HK-2 (cell line): ENCODE measurements at regions not wholly inside any gene's neighbourhood (a gene's known extent, or its start where the extent isn't known, plus 50 kb on each side); places are given as distances from the start of the nearest gene placed in this dataset.
"Not testable (repeated sequence)": the region's sequence is repeated elsewhere in the genome, so short reads cannot be mapped to it uniquely, and the experiment has no call there.

ENCODE experiments used
- DNase-seq: peaks from one replicate; pipeline ENCODE4 v3.0.0-alpha.2; 2018; ENCODE audit not compliant: unreplicated experiment

DNA sequence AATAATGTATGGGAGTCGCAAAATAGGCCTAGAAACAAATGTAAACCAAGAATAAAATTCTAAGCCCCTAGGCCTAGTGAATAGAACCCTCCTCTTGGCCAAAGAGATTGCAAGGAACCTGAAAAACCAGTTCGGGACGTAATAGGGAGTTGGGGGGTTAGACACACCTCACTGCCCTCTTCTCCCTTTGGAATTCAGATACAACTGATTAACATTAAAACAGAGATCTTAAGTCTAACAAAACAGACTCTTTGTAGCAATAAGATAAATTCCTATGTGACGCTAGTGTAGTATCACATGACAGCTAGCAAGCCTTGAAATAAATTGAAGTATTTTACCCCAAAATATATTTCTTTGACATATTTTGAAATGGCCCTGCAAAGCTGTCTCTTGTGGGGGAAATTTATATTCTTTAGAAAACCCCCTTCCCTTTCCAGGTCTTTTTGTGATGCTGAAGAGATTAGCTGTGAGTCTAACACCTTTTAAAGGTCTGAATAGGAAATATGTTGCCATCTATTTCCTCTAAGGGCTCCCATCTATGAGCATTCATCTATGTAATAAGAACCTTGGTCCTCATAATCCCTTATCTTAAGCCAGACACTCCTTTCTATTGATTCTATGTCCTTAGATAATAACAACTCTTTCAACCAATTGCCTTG is 623.4 kb upstream of the NRG3 start:
- DNase-seq = no peak

GRCh38 chr10:81264991-81265390 is 610.0 kb upstream of the NRG3 start:
- not testable (repeated sequence) for DNase-seq

DNA sequence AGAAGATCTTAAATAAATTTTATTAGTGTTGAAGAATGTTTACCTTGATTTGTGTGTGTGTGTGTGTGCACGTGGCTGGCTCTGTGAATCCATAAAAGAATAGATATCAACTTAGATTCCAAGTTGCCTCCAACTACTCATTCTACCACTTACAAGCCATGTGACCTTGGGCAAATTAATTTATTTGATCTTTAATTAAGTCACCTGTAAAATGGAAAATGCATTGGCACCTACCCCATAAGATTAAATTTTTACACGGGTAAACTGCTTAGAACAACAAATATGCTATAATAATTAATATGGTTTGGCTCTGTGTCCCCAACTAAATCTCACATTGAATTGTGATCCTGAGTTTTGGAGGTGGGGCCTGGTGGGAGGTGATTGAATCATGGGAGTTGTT is 604.9 kb upstream of the NRG3 start:
- no peak for DNase-seq

- no peak for DNase-seq
Observed at GRCh38 chr10:81280497-81281479, 594.2 kb upstream of the NRG3 start.

DNA sequence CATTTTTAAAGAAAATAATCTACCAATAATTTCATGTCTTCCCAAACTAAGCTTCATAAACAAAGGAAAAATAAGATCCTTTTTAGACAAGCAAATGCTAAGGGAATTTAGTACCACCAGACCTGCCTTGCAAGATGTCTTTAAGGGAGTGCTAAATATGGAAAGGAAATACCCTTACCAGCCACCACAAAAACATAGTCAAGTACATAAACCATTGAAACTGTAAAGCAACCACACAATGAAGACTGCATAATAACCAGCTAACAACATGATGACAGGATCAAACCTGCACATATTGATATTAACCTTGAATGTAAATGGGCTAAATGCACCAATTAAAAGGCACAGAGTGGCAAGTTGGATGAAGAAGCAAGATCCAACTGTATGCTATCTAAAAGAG is 586.5 kb upstream of the NRG3 start:
- no peak for DNase-seq

DNA sequence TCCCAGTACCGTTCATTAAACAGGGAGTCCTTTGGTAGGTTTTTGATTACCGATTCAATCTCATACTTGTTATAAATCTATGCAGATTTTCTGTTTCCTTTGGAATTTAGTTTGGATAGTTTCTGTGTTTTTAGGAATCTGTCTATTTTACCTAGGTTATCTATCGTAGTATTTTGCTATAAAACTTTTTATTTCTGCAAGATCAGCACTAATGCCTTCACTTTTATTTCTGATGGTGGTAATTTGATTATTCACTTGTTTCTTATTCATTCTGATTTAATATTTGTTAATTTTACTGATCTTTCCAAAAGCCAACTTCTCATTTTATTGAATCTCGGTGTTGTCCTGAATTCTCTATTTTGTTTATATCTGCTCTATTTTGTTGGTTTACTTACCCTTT is 577.7 kb upstream of the NRG3 start:
- DNase-seq = no peak

DNA sequence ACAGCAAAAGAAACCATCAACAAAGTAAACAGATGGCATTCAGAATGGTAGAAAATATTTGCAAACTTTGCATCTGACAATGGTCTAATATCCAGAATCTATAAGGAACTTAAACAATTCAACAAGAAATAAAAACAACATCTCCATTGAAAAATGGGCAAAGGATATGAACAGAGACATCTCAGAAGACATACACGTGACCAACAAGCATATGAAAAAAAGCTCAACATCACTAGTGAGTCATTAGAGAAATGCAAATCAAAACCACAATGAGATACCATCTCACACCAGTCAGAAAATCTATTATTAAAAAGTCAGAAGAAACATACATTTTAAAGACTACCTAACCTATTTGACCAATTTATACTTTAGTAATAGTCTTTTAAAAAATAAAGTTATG is 571.3 kb upstream of the NRG3 start:
- DNase-seq = no peak

DNA sequence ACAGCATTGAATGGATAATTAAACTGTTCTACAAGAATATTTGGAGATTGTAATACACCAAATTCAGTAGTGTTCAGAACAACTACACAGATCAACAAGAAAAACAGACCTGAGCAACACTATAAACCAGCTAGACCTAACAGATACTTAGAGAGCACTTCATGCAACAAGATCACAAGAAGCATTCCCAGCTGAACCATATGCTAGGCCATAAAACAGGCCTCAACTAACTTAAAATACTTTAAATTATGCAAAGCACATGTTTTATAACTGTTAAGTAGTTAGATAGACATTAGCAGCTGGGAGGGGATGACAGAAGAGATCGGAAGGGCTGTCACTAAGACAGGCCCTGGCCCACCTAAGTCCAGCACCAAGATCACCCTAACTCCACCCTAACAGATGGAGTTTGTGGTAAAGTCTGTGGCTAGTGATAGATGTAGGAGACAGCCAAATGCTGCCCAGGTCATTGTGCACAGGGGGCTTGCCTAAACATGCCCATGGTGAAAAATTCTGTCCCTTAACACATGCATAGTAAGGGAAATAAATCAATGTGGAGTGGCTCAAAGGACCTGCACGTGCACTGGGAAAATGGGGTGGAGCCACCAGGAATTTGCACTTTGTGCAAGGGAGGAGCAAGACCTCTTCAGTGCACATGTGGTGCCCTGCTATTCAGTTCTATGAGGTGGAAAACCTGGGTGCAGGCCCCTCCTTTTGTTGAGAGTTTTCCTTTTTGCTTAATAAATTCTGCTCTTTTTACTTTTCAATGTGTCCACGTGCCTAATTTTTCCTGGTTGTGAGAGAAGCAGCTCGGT is 567.8 kb upstream of the NRG3 start:
- DNase-seq = no peak

- no peak for DNase-seq
Observed at GRCh38 chr10:81309041-81309552, 565.9 kb upstream of the NRG3 start.

DNA sequence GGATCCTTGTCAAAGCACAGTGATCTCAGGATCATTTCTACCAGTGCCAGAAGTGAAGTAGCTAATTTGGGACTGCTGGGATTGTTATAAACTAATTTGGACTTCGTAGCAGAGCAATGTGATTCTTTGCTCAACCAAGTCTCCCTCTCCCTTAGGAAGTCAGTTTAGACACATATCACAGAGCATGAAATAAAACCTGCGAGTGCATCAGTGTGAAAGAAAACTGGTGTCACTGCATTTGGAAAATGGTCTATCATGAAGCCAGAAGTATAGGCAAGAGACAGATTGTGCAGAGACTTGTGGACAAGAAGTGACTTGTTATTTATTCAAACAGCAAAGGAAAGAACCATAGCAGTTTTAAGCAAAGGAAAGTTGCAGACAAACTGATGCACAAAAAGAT is 560.5 kb upstream of the NRG3 start:
- no peak for DNase-seq

DNA sequence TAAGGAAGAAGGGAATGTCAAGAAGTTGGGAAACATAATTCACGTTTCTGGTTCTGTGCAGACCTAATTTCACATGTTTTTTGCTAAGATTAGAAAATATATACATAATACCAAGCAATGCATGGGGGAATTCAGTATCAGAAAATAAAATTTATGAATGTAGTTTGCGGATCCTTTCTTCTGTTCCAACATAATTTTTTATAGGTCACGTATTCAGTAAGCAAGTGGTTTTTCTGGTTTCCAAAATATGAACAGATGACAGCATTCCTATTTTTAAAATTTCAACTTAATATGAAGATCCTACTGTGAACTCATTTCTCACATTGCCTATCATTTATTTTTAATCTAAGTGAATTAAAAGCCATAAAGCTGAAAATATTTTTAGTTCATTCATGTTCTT is 560.0 kb upstream of the NRG3 start:
- no peak for DNase-seq

GRCh38 chr10:81348003-81348402 is 527.0 kb upstream of the NRG3 start:
- no peak for DNase-seq

DNA sequence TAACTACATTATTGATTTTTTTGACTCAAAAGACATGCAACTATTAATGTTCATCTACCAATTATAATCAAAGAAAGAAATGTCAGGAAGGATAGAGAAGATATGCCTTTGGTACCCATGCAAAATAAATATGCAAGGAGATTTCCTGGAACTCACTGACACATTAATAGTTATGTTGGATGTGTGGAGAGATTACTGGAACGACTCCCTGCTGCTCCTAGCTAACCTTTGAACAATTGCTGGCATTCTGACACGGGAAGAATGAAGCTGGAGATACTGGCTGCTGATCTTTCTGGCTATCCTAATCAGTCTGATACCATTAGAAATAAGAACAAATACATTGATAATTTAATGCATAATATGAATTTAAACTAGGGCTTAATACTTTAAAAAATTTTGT is 507.9 kb upstream of the NRG3 start:
- DNase-seq = no peak

DNA sequence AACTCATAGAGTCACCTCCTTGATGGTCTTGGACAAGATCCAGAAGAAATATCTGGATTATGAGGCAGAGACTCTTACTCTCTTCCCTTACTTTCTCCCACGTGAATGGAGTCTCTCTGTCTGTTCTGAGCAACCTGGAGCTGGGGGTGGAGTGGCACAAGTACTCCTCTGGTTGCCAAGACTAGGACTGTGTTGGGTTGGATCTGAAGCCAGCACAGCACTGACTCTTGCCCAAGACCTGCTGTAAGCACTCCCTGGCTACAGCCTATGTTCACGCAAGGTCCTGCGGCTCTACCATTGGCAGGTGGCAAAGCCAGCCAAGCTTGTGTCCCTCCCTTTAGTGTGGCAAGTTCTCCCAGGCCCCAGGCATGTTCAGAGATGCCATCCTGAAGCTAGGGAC is 488.2 kb upstream of the NRG3 start:
- DNase-seq = no peak

GRCh38 chr10:81403451-81403850 is 471.5 kb upstream of the NRG3 start:
- DNase-seq = no peak

- no peak for DNase-seq
Observed at GRCh38 chr10:81405399-81405798, 469.6 kb upstream of the NRG3 start.

DNA sequence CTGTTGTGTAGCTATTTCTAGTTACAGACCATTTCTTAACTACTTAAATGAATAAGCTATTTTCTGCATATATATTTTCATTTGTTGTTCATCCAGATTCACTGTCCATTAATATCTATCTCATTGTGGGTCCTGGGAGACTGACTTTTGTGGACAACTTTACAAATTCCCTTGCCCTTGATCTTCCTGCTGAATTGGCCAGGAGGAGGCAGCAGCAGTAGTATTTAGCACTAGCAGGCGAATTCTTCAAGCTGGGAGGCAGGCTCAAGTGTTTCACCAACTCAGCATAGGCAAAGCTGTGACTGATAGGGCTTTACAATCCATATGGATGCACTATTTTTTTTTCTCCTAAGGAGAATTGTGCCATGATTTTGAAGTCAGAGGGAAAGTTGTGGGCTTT is 461.0 kb upstream of the NRG3 start:
- peak; percentile 11 for DNase-seq

DNA sequence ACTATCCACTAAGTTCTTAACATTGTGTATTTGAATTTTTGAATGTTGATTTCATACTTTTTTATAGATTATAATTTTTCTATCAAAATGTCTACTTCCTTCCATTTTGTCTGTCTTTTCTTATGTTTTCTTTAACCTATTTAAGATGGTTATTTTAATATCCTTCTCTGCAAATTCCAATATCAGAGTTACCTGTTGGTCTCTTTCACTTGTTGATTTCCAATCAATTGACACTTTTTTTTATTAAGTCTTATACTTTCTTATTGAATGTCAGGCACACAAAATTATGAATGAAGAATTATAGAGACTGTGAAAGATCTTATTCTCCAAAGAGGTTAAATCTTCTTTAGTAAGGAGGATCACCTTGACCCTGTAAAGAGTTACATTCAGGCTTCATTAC is 448.3 kb upstream of the NRG3 start:
- DNase-seq = no peak

- no peak for DNase-seq
Observed at GRCh38 chr10:81428456-81429134, 446.4 kb upstream of the NRG3 start.

DNA sequence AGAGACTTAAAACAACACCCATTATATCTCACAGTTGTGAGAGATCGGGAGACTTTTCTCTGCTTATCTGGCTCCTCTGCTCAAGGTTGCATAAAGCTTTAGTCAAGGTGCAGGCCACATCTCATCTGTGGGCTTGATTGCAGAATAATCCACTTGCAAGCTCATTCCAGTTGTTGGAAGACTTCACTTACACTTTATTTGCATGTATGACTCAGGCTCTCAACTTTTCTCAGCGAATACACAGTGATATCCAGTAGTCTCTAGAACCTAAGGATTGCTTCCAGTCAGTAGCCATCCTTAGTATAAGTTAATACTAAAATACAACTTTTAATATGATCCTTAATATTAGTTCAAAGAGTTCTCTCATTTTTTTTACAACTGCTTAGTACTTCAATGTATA is 435.5 kb upstream of the NRG3 start:
- no peak for DNase-seq

DNA sequence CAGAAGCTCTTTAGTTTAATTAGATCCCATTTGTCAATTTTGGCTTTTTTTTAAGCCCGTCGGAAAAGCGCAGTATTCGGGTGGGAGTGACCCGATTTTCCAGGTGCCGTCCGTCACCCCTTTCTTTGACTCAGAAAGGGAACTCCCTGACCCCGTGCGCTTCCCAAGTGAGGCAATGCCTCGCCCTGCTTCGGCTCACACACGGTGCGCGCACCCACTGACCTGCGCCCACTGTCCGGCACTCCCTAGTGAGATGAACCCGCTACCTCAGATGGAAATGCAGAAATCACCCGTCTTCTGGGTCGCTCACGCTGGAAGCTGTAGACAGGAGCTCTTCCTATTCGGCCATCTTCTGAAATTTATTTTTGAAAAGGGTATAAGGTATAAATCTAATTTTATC is 433.4 kb upstream of the NRG3 start:
- not testable (repeated sequence) for DNase-seq
